Nucleus accumbens (tissue), 56 donors: ENCODE measurements at regions not wholly inside any gene's neighbourhood (a gene's known extent, or its start where the extent isn't known, plus 50 kb on each side); places are given as distances from the start of the nearest gene placed in this dataset.

Experiments
- DNase-seq, 56 donors: peaks; one replicate each; lab custom pipeline; 2025; lab: John Stamatoyannopoulos, UW

DNA sequence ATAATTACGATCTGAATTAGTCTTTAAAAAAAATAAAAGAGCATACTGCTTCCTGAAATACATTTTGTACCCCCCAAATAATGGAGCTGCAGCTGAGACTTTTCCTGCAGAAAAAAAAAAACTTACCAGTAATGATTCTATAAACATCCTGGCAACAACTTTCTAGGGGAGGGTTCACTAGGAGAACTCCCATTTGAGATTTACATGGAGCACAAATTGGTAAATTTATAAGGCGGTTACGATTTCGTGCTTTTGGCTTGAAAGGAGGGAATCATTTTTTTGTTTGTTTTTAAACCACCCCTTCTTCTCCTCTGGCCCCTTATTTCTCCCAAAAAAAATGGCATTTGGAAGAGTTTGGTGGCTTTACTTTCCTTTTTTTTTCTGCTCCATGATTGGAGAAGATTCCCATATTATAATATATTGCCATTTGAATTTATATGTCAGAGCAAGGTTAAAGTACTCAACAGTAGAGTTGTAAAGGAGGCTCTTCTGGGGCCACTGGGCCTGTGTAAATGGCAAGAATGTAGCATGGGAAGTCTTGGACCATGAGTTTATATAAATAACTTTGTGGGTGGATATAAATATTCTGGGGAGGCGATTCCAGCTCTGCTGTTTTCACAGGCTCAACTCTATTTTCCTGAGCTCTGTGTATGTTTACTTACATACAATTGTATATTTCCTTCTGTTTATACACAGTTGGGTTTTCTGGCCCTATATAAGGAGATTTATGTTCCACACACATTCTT lies 159.9 kb downstream of the CSNK1G3 start:
- DNase-seq, result no peak

DNA sequence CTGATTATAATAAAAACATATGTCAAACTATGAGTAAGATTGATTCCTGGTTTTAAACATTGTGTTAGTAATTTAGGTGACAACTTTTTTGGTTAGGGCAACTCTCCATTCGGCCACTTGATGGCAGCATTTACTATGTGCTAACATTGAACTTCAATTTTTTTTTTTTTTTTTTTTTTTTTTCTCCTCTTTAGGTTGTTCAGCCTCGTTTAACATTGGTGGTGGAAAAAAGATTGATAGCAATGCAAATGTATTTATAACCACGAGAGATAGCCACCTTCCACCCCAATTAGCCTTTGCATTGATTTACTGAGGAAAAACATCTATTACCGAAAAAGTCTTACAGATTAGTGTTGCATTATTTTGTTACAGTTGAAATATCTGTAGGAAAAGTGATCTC lies 159.1 kb downstream of the CSNK1G3 start:
- DNase-seq, result peak in 31 of 56 donors; percentile 0 to 69 (median 16)
